H1 (cell line): ENCODE measurements at regions not wholly inside any gene's neighbourhood (a gene's known extent, or its start where the extent isn't known, plus 50 kb on each side); places are given as distances from the start of the nearest gene placed in this dataset.

ENCODE experiments used
- CTCF ChIA-PET: fragments of 300-600 bp; sonication (Branson Sonifier 250); formaldehyde crosslinking; loops from one replicate; lab custom pipeline; 2021; ENCODE audit not compliant: partially characterized antibody; lab: Charles Lee
- POLR2A ChIA-PET: fragments of 300-600 bp; sonication (Branson Sonifier 250); formaldehyde crosslinking; loops from one replicate; lab custom pipeline; 2021; ENCODE audit warnings: inconsistent platforms; ENCODE audit not compliant: partially characterized antibody; lab: Charles Lee
- DNase-seq, 2 experiments: peaks; one replicate each; pipeline versions ENCODE4 v3.0.0 to v3.0.0-alpha.2; 2010 to 2022; ENCODE audit warnings: low spot score in 2 of 2, low read depth in 1 of 2, mixed read lengths in 1 of 2
- FAIRE-seq: peaks from 2 replicates; lab custom pipeline; 2011; peaks lifted over from hg19 to GRCh38; lab: Jason Lieb, UNC
- H2AFZ ChIP-seq: 2 replicates; pipeline ENCODE4 v1.8.1; 2012; ENCODE audit warnings: low read length, inconsistent platforms
- H2AK5ac ChIP-seq: 2 replicates; pipeline ENCODE4 v1.6.1; 2013; ENCODE audit warnings: low read depth, low read length
- H2BK120ac ChIP-seq: replicated peaks from 2 replicates; pipeline ENCODE3; 2013; ENCODE audit warnings: low read depth, low read length, inconsistent platforms
- H2BK12ac ChIP-seq: 2 replicates; pipeline ENCODE4 v1.6.1; 2013; ENCODE audit warnings: low read depth, low read length
- H2BK15ac ChIP-seq: 2 replicates; pipeline ENCODE4 v1.6.1; 2013; ENCODE audit warnings: low read length
- H2BK20ac ChIP-seq: 2 replicates; pipeline ENCODE4 v1.6.1; 2013; ENCODE audit warnings: low read length
- H2BK5ac ChIP-seq: 2 replicates; pipeline ENCODE4 v1.6.1; 2013; ENCODE audit warnings: low read depth, low read length
- H3K14ac ChIP-seq: 2 replicates; pipeline ENCODE4 v1.6.1; 2013; ENCODE audit warnings: inconsistent platforms; ENCODE audit not compliant: insufficient read length
- H3K18ac ChIP-seq: 2 replicates; pipeline ENCODE4 v1.6.1; 2013; ENCODE audit warnings: low read length; ENCODE audit errors: extremely low read depth
- H3K23ac ChIP-seq: 2 replicates; pipeline ENCODE4 v1.6.1; 2013; ENCODE audit warnings: inconsistent platforms; ENCODE audit not compliant: insufficient read length
- H3K23me2 ChIP-seq: 2 replicates; pipeline ENCODE4 v1.6.1; 2013; ENCODE audit warnings: low read depth, low read length
- H3K27ac ChIP-seq: 2 replicates; pipeline ENCODE4 v1.6.1; 2011; ENCODE audit warnings: low read depth, low read length, inconsistent platforms
- H3K27me3 ChIP-seq, 4 experiments: replicated peaks in 1 of 4; 1 replicate in 1 of 4; 2 replicates in 3 of 4; pipeline versions ENCODE4 v1.6.1 to v1.8.1; 2011 to 2013; ENCODE audit warnings: low read length in 3 of 4, mild to moderate bottlenecking in 3 of 4, inconsistent platforms in 2 of 4, mixed read lengths in 2 of 4, moderate library complexity in 1 of 4; ENCODE audit not compliant: control insufficient read depth in 3 of 4, insufficient read depth in 3 of 4; ENCODE audit errors: extremely low read depth in 1 of 4
- H3K36me3 ChIP-seq, 4 experiments: 2 replicates each; pipeline versions ENCODE4 v1.6.1 to v1.8.1; 2011 to 2013; ENCODE audit warnings: mild to moderate bottlenecking in 4 of 4, low read length in 3 of 4, moderate library complexity in 2 of 4, control low read depth in 1 of 4, inconsistent platforms in 1 of 4; ENCODE audit not compliant: insufficient read depth in 4 of 4, control insufficient read depth in 2 of 4
- H3K4ac ChIP-seq: replicated peaks from 2 replicates; pipeline ENCODE3; 2013; ENCODE audit warnings: low read length, low read depth, mixed read lengths, inconsistent platforms; ENCODE audit not compliant: insufficient read length
- H3K4me1 ChIP-seq, 4 experiments: replicated peaks in 1 of 4; 1 replicate in 1 of 4; 2 replicates in 3 of 4; pipeline versions ENCODE4 v1.6.1 to v1.8.1; 2011 to 2013; ENCODE audit warnings: low read length in 3 of 4, inconsistent platforms in 2 of 4, mixed read lengths in 1 of 4; ENCODE audit not compliant: insufficient read depth in 4 of 4, control insufficient read depth in 3 of 4
- H3K4me2 ChIP-seq, 2 experiments: 2 replicates each; pipeline versions ENCODE4 v1.6.1 to v1.8.1; 2011 to 2013; ENCODE audit warnings: low read depth in 2 of 2, low read length in 2 of 2, control low read depth in 1 of 2, inconsistent platforms in 1 of 2, mild to moderate bottlenecking in 1 of 2; ENCODE audit not compliant: insufficient read depth in 1 of 2
- H3K4me3 ChIP-seq, 4 experiments: fragments of 200-600, 300-600 bp in 1 of 4; sonication (generic), shearing (Covaris generic), sonication (Bioruptor Twin) in 1 of 4; 2 replicates each; pipeline versions ENCODE4 v1.5.1 to v1.8.1; 2011 to 2016; ENCODE audit warnings: low read length in 4 of 4, low read depth in 3 of 4, control low read depth in 2 of 4, inconsistent platforms in 2 of 4, mild to moderate bottlenecking in 2 of 4, mixed read lengths in 1 of 4, moderate library complexity in 1 of 4; ENCODE audit not compliant: insufficient read depth in 2 of 4; ENCODE audit errors: extremely low read depth in 1 of 4
- H3K56ac ChIP-seq: replicated peaks from 2 replicates; pipeline ENCODE3; 2013; ENCODE audit warnings: low read depth, mild to moderate bottlenecking, mixed read lengths, low read length, inconsistent platforms; ENCODE audit not compliant: insufficient read length
- H3K79me1 ChIP-seq: 2 replicates; pipeline ENCODE4 v1.6.1; 2013; ENCODE audit warnings: low read depth, low read length, control low read depth
- H3K79me2 ChIP-seq, 2 experiments: 2 replicates each; pipeline versions ENCODE4 v1.6.1 to v1.8.1; 2012 to 2013; ENCODE audit warnings: low read length in 2 of 2, mild to moderate bottlenecking in 2 of 2, inconsistent platforms in 1 of 2; ENCODE audit not compliant: insufficient read depth in 2 of 2, control insufficient read depth in 1 of 2
- H3K9ac ChIP-seq, 4 experiments: replicated peaks in 1 of 4; 1 replicate in 1 of 4; 2 replicates in 3 of 4; pipeline versions ENCODE4 v1.6.1 to v1.8.1; 2011 to 2013; ENCODE audit warnings: low read depth in 3 of 4, low read length in 3 of 4, control low read depth in 2 of 4, mild to moderate bottlenecking in 2 of 4, moderate library complexity in 2 of 4, inconsistent platforms in 1 of 4; ENCODE audit errors: extremely low read depth in 1 of 4
- H3K9me3 ChIP-seq, 2 experiments: 2 replicates each; pipeline versions ENCODE4 v1.6.1 to v1.8.1; 2012 to 2013; ENCODE audit warnings: mild to moderate bottlenecking in 2 of 2, moderate library complexity in 2 of 2, control low read depth in 1 of 2, inconsistent platforms in 1 of 2, low read depth in 1 of 2, low read length in 1 of 2, mixed read lengths in 1 of 2; ENCODE audit not compliant: insufficient read depth in 2 of 2
- H4K20me1 ChIP-seq, 2 experiments: replicated peaks in 1 of 2; 2 replicates each; pipeline versions ENCODE3 to v1.8.1; 2011 to 2013; ENCODE audit warnings: inconsistent platforms in 2 of 2, low read length in 2 of 2, mild to moderate bottlenecking in 1 of 2; ENCODE audit not compliant: insufficient read depth in 2 of 2, control insufficient read depth in 1 of 2
- H4K5ac ChIP-seq: 2 replicates; pipeline ENCODE4 v1.6.1; 2013; ENCODE audit warnings: low read length, low read depth, mixed read lengths, inconsistent platforms; ENCODE audit not compliant: insufficient read length
- H4K8ac ChIP-seq: 2 replicates; pipeline ENCODE4 v1.8.0; 2013; ENCODE audit warnings: mild to moderate bottlenecking, moderate library complexity, low read length, inconsistent platforms; ENCODE audit not compliant: insufficient read depth; ENCODE audit errors: extremely low read depth
- H4K91ac ChIP-seq: replicated peaks from 2 replicates; pipeline ENCODE3; 2013; ENCODE audit warnings: low read length, mixed read lengths, inconsistent platforms; ENCODE audit not compliant: insufficient read length
- CEBPB ChIP-seq: IDR thresholded peaks from 2 replicates; pipeline ENCODE4 v1.6.1; 2012; ENCODE audit warnings: low read depth, low read length
- CHD1 ChIP-seq: IDR thresholded peaks from 2 replicates; pipeline ENCODE4 v1.6.1; 2012; ENCODE audit warnings: low read depth, low read length, improper control_type of control experiment
- WGBS, 2 experiments: shearing (Covaris generic) in 1 of 2; methylation state at CpG; one replicate each; pipeline versions ENCODE4 v1.1.6 to v1.1.7; 2013 to 2015; ENCODE audit warnings: low lambda C conversion rate in 2 of 2, mixed read lengths in 2 of 2, inconsistent platforms in 1 of 2, low coverage in 1 of 2, missing lambda C conversion rate in 1 of 2; ENCODE audit not compliant: insufficient replicate concordance in 2 of 2, insufficient coverage in 1 of 2, insufficient read length in 1 of 2; ENCODE audit errors: extremely low coverage in 1 of 2, missing lambda C conversion rate in 1 of 2; 5-methylcytosine and 5-hydroxymethylcytosine counted together

DNA sequence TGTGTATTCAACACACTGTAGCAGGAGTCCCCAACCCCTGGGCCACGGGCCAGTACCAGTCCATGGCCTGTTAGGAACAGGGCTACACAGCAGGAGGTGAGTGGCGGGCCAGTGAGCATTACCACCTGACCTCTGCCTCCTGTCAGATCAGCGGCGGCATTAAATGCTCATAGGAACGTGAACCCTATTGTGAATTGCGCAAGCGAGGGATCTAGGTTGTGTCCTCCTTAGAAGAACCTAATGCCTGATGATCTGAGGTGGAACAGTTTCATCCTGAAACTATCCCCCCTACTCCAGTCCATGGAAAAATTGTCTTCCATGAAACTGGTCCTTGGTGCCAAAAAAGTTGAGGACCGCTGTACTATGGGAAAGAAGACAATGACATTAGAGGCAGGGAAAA, 386.9 kb downstream of the PREX1 start:
- Histone ChIP-seq H3K27ac (no peak overlapping the region), H3K4me3 (no peak overlapping the region), H3K4ac (no peak overlapping the region), H4K8ac (no peak overlapping the region), H4K20me1 (no peaks in the 10 kb centered on the region), H3K18ac (no peak overlapping the region), H3K23me2 (no peaks in the 10 kb centered on the region), H2BK15ac (no peak overlapping the region), H3K27me3 (no peaks in the 10 kb centered on the region), H3K56ac (no peak overlapping the region)
- 91% methylated on average over 8 of the region's 8 CpGs; no CpG with 5 or more reads in 1 of the 2 experiments for WGBS, 2 experiments
- no peak for DNase-seq
- TF ChIP-seq CHD1 (no peak), CEBPB (peak; percentile 47; the same call in 1 of the 2 replicates)
- TF ChIP-seq, all 59 proteins: peak for 1
- ChIA-PET POLR2A (interaction anchor here (0.6 kb wide), 1 partner anchor 841 kb away, joined by 4 read pairs; no protein-coding TSS in a partner anchor), CTCF (interaction anchor here (0.7 kb wide), 1 partner anchor 22 kb away, joined by 3 read pairs; no protein-coding TSS in a partner anchor)
- Histone ChIP-seq H2BK120ac (no peak overlapping the region), H3K14ac (no peak overlapping the region), H2AFZ (no peak overlapping the region), H3K4me1 (no peaks in the 10 kb centered on the region), H2BK12ac (no peak overlapping the region), H3K79me2 (no peaks in the 10 kb centered on the region), H4K5ac (no peak overlapping the region), H3K23ac (no peak overlapping the region), H4K91ac (no peak overlapping the region), H2BK20ac (no peak overlapping the region), H2BK5ac (no peak overlapping the region), H3K9me3 (peaks cover 2 to 11% of the 10 kb centered on the region in 2 experiments; a peak in 1 of 4 replicates), H3K79me1 (no peaks in the 10 kb centered on the region), H3K36me3 (no peaks in the 10 kb centered on the region), H3K4me2 (no peak overlapping the region), H3K9ac (no peak overlapping the region), H2AK5ac (no peak overlapping the region)
- FAIRE-seq: no peak
